ENCODE measurements at regions not wholly inside any gene's neighbourhood (a gene's known extent, or its start where the extent isn't known, plus 50 kb on each side); places are given as distances from the start of the nearest gene placed in this dataset.
"Not testable (repeated sequence)": the region's sequence is repeated elsewhere in the genome, so short reads cannot be mapped to it uniquely, and the experiment has no call there.

DNA sequence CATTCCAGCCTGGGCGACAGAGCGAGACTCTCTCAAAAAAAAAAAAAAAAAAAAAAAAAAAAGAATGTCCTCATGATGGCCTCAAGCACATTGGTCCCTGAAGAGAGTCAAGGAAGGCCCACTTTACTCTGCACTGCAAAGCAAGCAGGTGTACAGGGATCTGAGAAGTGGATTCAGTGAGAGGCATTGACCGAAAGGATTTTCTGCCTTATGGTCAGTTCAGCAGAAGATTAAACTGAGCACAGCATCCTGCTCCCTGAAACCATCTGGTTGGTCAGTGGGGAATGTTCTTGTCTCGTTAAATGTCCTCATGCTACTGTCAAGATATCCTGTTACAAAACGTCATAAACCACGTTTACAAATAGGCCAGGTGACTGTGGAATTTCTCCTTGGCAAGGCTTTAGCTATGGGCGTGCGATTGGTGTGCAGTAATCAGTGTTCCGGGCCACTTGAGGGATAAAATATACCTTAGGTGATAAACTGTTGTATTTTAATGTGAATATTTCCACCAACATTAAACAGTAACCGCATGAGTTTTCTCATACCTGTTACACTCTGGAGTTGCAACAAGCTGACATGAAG is 195.0 kb downstream of the ADRA2C start:
- not testable (repeated sequence) for TF ChIP-seq CTCF (IDR thresholded peaks at IDR 0.05; ENCODE audit: insufficient read depth, low read depth, low read length); EZH2 (IDR thresholded peaks at IDR 0.05; ENCODE audit: insufficient read depth, low read length)
